ENCODE measurements at regions not wholly inside any gene's neighbourhood (a gene's known extent, or its start where the extent isn't known, plus 50 kb on each side); places are given as distances from the start of the nearest gene placed in this dataset.
"Not testable (repeated sequence)": the region's sequence is repeated elsewhere in the genome, so short reads cannot be mapped to it uniquely, and the experiment has no call there.

- DNase-seq (ENCODE audit: low read depth in 4 of 4, low spot score in 3 of 4) = no peak
Observed at GRCh38 chr1:69055194-69055593, 512.5 kb upstream of the LRRC7 start.

- DNase-seq (ENCODE audit: low read depth in 4 of 4, low spot score in 3 of 4) = no peak
Observed at GRCh38 chr1:69058454-69058853, 509.3 kb upstream of the LRRC7 start.

GRCh38 chr1:69070660-69071373 lies 496.9 kb upstream of the LRRC7 start:
- no peak for DNase-seq (ENCODE audit: low read depth in 4 of 4, low spot score in 3 of 4)

- no peak for DNase-seq (ENCODE audit: low read depth in 4 of 4, low spot score in 3 of 4)
Observed at GRCh38 chr1:69073176-69073575, 494.5 kb upstream of the LRRC7 start.

DNA sequence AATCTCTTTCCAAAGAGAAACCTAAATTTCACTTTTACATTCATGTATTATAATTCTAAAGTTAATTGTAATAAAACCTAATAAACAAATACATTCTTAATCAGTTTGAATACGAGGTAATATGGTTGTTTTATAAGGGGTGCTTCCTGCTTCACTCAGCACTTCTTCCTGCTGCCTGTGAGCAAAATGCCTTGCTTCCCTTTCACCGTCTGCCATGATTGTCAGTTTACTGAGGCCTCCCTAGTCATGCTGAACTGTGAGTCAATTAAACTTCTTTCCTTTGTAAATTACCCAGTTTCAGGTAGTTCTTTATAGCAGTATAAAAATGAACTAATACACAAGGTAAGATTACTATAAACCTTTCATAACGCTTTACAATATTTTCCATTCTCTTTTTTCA lies 491.1 kb upstream of the LRRC7 start:
- DNase-seq (ENCODE audit: low read depth in 4 of 4, low spot score in 3 of 4) = no peak

GRCh38 chr1:69077198-69077597 lies 490.5 kb upstream of the LRRC7 start:
- DNase-seq (ENCODE audit: low read depth in 4 of 4, low spot score in 3 of 4) = no peak

DNA sequence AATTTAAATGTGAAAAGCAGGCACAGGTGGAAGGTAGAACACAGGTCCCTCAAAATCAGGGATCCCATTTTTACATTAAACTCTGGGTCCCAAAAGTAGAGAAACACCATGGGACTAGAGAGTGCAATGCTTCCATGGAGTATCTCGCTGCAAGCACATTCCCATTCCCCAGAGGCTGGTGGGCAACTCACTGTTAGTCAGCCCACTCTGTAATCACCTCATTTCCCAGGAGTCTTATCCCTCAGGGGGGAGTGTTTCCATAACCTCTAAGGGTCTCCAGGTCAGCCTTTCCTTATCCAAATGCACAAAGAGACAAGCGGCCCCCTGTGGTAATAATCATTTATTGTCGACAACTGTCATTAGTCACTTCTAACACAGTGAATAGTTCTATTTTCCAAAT lies 490.1 kb upstream of the LRRC7 start:
- no peak for DNase-seq (ENCODE audit: low read depth in 4 of 4, low spot score in 3 of 4)

GRCh38 chr1:69081668-69082067 lies 486.1 kb upstream of the LRRC7 start:
- no peak for DNase-seq (ENCODE audit: low read depth in 4 of 4, low spot score in 3 of 4)

- DNase-seq (ENCODE audit: low read depth in 4 of 4, low spot score in 3 of 4) = no peak
Observed at GRCh38 chr1:69082312-69082711, 485.4 kb upstream of the LRRC7 start.

DNA sequence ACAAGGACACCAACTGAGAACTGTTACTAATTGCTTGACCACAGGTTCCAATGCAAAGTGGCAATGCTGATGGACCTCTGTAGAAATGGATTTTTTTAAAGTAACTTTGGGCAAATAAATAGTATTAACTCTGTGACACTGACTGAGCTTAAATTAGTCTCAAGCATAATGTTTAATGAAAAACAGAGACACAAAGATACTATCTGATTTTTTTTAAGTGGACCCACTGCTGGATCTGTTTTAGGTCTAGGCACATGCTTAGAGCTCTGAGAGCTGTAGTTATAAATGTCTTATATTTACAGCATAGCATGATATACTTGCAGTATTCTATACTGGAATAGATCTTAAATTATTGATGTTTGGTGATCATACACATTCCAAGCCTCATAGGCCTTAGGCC lies 481.6 kb upstream of the LRRC7 start:
- DNase-seq (ENCODE audit: low read depth in 4 of 4, low spot score in 3 of 4) = no peak

- DNase-seq (ENCODE audit: low read depth in 4 of 4, low spot score in 3 of 4) = no peak
Observed at GRCh38 chr1:69088571-69088970, 479.2 kb upstream of the LRRC7 start.

GRCh38 chr1:69090170-69090569 lies 477.6 kb upstream of the LRRC7 start:
- DNase-seq (ENCODE audit: low read depth in 4 of 4, low spot score in 3 of 4) = no peak

DNA sequence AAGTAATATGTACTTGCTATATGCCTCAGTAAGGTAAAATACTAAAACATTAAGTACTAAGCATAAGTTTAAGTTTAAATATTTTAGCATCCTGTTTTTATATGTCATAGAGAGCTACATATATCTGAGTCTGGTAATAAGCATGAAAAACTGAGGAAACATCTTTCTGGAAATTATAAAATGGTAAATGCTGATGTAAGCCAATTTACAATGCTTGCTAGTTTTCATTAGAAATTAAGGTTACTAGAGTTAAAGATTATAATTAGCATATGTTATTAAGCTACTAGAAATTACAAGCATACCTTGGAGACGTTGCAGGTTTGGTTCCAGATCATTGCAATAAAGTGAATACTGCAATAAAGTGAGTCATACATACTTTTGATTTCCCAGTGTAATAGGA lies 477.0 kb upstream of the LRRC7 start:
- DNase-seq (ENCODE audit: low read depth in 4 of 4, low spot score in 3 of 4) = no peak

- DNase-seq (ENCODE audit: low read depth in 4 of 4, low spot score in 3 of 4) = not testable (repeated sequence)
Observed at GRCh38 chr1:69102058-69102457, 465.7 kb upstream of the LRRC7 start.

- DNase-seq (ENCODE audit: low read depth in 4 of 4, low spot score in 3 of 4) = no peak
Observed at GRCh38 chr1:69103213-69103612, 464.5 kb upstream of the LRRC7 start.

- no peak for DNase-seq (ENCODE audit: low read depth in 4 of 4, low spot score in 3 of 4)
Observed at GRCh38 chr1:69103705-69104385, 463.9 kb upstream of the LRRC7 start.

- DNase-seq (ENCODE audit: low read depth in 4 of 4, low spot score in 3 of 4) = no peak
Observed at GRCh38 chr1:69104894-69105293, 462.8 kb upstream of the LRRC7 start.

- DNase-seq (ENCODE audit: low read depth in 4 of 4, low spot score in 3 of 4) = no peak
Observed at GRCh38 chr1:69109277-69109676, 458.4 kb upstream of the LRRC7 start.

DNA sequence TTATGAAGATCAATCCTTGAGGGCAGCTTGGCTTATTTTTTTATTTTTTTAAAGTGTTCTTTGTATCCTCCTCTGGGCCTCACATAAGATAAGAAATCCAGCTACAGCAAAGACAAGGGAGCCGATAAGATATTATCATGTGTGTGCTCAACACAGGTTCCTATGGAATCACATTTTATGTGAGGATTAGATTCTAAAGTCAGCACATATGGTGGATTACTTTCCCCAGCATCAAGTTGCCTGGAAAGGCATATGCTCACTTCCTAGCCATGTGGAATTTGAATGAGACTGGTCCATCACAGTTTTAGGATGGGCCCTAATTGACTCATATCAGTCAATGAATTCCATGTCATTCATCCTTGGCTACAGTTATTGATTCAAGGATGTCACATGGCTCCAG lies 456.9 kb upstream of the LRRC7 start:
- no peak for DNase-seq (ENCODE audit: low read depth in 4 of 4, low spot score in 3 of 4)

DNA sequence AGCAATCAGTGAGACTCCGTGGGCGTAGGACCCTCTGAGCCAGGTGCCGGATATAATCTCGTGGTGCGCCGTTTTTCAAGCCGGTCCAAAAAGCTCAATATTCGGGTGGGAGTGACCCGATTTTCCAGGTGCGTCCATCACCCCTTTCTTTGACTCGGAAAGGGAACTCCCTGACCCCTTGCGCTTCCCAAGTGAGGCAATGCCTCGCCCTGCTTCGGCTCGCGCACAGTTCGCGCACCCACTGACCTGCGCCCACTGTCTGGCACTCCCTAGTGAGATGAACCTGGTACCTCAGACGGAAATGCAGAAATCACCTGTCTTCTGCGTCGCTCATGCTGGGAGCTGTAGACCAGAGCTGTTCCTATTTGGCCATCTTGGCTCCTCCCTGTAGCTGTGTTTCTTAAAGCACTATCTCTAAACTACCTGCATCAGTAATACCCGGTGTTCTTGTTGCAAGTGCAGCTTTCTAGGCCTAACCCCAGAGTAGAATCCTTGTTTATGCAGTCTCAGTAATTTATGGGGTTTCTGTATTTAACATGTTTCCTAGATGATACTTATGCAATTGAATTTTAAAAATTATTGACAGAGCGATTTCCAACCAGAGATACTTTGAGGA lies 447.5 kb upstream of the LRRC7 start:
- not testable (repeated sequence) for DNase-seq (ENCODE audit: low read depth in 4 of 4, low spot score in 3 of 4)

GRCh38 chr1:69120817-69121216 lies 446.9 kb upstream of the LRRC7 start:
- no peak for DNase-seq (ENCODE audit: low read depth in 4 of 4, low spot score in 3 of 4)

DNA sequence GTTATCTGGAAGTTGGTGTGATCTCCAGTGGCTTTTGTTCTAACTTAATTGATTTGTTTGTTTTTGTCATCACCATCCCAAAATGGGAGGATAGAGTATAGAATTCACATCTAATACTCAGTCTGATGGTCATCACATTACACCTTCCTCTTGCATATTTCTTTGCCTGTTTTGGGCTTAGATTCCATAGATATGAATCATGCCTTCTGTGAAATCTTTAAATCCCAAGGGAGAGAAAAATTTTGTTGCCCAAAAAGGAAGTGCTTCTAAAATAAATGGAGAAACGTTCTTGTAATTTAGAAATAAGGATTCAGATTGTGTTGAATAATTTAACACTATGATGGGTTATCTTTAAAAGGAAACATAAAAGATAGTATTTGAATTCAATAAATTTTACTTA lies 446.0 kb upstream of the LRRC7 start:
- DNase-seq (ENCODE audit: low read depth in 4 of 4, low spot score in 3 of 4) = no peak

Data from right renal pelvis (tissue), 4 donors.